GM21576 (cell line): ENCODE measurements at regions not wholly inside any gene's neighbourhood (a gene's known extent, or its start where the extent isn't known, plus 50 kb on each side); places are given as distances from the start of the nearest gene placed in this dataset.

ENCODE experiments used
- ATAC-seq: cut with Tn5 transposase; IDR thresholded peaks from one replicate; pipeline ENCODE4 v1.9.1; 2021; ENCODE audit warnings: mild to moderate bottlenecking, moderate library complexity; ENCODE audit not compliant: unreplicated experiment

GRCh38 chr10:128543151-128543550 is 416.9 kb upstream of the MKI67 start:
- ATAC-seq, result no peak

GRCh38 chr10:128545216-128545615 is 419.0 kb upstream of the MKI67 start:
- ATAC-seq, result no peak

DNA sequence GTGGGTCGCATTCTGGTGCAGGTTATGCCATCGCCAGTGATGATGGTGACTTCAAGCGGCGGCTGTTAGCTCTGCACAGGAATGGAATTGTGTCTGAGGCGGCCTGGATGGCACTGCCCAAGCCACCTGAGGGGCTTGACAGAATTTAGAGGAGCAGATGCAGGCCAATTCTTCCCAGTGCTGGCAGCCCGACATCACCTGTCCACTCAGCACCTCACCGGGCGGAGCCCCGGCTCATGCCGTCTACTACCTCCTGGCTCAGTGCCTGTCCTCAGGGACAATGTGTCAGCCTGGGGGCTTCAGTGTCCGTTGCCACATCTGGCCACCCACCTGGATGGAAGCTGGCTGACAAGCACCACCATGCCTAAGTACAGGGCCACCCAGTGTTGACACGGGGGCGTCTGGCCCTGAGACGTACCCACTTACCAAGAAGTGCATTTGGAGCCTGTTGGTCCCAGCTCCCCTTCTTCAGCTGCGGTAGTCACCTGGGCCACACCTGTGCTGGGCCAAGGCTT is 420.5 kb upstream of the MKI67 start:
- ATAC-seq, result no peak

GRCh38 chr10:128549101-128549608 is 422.9 kb upstream of the MKI67 start:
- no peak for ATAC-seq

DNA sequence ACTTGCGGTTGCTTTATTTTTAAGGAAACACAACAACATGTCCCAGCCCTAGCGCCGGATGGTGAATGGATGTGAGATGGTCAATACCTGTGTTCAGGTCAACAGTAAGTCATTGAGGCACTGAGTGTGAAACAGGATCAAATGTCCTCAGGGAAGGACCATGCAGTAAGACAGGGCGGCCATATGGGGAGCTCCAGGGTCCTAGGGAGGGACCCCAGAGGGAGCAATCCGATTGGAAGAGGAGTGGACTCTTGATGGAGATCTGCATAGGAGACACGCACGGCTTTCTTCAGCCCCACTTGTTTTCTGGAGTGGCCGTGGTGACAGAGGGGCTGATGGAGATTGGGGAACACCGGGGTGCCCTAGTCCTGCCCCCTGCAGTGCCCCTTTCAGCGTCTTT is 423.8 kb upstream of the MKI67 start:
- ATAC-seq, result no peak

- no peak for ATAC-seq
Observed at GRCh38 chr10:128551475-128551874, 425.3 kb upstream of the MKI67 start.

DNA sequence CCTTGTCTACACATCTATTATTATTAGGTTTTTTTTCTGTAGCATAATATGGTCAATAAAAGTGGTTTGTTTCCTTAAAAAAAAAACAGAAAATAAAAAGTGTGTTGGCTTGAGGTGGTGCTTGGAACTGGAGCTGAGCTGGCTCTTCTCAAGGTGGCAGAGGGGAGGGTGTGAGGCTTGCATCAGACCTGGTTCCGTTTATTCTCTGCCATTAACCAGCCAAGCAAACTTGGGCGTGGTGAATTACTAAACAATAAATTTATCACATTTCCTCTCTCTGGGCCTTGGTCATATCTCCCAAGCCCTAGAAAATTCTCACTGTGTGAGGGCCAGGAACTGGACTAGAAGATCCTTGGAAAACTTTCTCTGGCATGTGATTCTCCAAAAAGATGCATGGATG is 427.5 kb upstream of the MKI67 start:
- ATAC-seq, result no peak

DNA sequence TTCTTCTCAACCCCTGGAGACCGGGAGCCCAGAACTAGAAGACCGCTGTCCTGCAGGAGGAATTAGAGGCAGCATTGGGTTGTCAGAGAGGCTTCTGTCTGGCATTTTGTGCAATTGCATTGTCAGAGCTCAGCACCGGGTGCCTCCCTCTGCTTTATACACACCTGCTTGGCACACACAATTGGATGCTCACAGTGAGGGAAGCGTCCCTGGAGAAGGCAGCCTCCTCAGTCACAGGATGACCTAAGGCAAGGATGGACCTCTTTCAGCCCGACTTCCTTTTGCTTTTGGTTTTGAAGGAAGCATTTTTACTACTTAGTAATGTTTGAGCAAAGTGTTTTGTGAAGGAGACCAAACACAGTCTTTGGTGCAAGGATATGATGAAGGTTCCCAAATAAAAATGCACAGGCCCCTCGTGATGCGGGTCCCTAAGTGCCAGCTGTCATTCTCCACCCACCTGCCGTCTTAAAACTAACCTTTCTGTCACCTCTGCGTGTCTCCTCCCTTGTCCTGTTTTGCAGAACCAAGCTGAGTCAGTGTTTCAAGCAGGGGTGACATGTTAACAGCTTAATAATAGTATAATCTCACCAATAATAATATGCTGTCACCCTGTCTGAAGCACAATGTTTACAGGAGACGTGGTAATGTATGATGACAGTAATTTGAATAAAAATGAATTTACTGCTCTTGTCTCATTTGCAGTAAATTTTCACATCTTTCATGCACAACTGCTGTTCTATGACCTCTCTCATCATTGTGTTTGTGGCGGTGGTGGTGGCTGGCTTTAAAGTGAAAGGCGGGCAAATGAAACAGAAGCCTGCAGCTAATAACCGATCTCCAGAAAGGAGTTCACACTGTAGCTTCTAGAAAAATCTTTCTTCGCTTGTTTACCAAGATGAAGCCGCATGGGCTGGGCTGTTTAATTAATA is 430.2 kb upstream of the MKI67 start:
- no peak for ATAC-seq

- ATAC-seq, result no peak
Observed at GRCh38 chr10:128557149-128557710, 431.0 kb upstream of the MKI67 start.

GRCh38 chr10:128560406-128560805 is 434.2 kb upstream of the MKI67 start:
- no peak for ATAC-seq

- ATAC-seq, result no peak
Observed at GRCh38 chr10:128560993-128561392, 434.8 kb upstream of the MKI67 start.

- no peak for ATAC-seq
Observed at GRCh38 chr10:128563387-128563786, 437.2 kb upstream of the MKI67 start.

DNA sequence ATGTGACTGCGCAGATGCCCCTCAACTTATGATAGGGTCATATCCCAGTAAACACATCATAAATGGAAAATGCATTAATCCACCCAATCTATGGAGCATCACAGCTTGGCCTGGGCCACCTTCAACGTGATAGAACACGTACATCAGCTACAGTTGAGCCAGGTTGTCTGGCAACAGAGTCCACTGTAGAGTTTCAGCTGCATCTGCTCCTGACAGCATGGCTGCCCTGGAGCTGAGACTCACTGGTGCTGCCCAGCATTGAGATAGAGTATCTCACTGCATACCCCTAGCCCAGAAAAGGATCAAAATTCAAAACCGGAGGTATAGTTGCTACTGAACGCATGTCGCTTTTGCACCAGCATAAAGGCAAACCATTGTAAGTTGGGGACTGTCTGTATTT is 437.7 kb upstream of the MKI67 start:
- no peak for ATAC-seq

DNA sequence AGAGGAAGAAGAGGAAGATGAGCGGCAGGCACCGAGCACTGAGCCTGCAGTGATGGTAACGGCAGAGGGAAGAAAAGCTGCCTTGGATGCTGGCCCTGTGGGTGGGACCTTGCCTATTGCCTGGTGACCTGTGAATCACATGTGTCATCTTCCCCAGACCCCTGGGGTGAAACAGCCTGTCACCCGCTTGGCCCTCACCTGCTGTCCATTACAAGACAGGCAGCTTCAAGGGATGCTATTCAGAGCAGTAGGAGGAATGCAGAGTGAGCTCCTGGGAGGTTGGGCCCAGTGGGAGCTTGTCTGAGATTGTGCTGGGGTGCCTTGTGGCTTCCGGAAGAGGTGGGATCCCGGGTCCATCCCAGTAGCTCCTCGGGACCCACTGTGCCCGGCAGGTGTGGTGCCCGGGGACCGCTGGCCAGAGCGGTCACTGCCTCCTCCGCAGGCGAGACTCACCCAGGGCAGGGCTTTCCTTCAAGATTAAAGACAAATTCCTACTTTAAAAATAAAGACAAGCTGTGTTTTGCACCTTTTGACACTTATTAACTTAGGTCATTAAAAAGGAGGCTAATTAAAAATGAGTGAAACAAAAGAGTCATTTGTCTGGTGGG is 440.2 kb upstream of the MKI67 start:
- no peak for ATAC-seq

GRCh38 chr10:128567551-128567950 is 441.3 kb upstream of the MKI67 start:
- no peak for ATAC-seq

DNA sequence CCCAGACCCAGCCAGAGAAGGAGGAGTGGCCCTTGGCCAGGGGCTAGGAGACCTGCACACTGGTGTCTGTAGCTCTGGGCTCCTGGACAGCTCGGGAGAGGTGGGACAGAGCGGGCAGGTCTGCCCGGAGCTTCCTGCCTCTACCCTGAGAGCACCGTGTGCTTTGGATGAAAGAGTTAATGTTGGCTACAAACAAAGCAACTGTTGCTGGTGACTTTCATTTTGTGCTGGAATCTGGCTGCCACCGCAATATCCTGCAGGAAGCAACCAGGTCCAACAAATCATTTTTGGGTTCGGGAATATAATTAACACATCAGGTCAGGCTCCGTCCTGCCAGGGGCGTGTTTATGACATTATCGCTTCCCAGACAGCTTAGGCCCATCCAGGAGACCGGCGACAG is 441.8 kb upstream of the MKI67 start:
- ATAC-seq, result no peak

- no peak for ATAC-seq
Observed at GRCh38 chr10:128568491-128568890, 442.3 kb upstream of the MKI67 start.

GRCh38 chr10:128568990-128569945 is 443.0 kb upstream of the MKI67 start:
- ATAC-seq, result no peak

GRCh38 chr10:128570319-128570995 is 444.2 kb upstream of the MKI67 start:
- no peak for ATAC-seq

GRCh38 chr10:128571071-128571470 is 444.8 kb upstream of the MKI67 start:
- no peak for ATAC-seq
